ENCODE measurements at regions not wholly inside any gene's neighbourhood (a gene's known extent, or its start where the extent isn't known, plus 50 kb on each side); places are given as distances from the start of the nearest gene placed in this dataset.

DNA sequence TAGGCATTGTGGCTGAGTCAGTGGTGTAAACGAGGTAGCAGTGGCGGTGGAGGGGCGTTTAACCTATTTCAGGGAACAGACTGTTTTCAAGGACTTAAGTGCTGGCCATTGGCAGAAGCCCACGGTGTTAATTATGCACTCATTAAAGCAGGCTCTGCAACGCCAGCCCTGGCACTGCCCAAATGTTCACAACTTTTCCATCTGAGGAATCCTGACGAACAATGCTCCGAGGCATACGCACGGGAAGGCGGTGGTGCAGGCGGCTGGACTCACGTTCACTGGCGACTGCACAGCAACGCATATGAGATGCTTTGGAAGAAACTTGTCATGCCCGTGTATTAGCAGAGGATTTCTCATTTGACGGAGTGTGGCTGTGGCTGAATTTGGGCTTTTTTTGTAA is 70.6 kb upstream of the SLC24A4 start:
- no peak overlapping the region for H3K4me3 ChIP-seq (ENCODE audit: low read depth in 1 of 2, low read length in 2 of 2)
- no peaks in the 10 kb centered on the region for H3K79me2 ChIP-seq (ENCODE audit: insufficient read depth, low read length)
- no peak for ATAC-seq (ENCODE audit: insufficient read depth, low read depth)
- no peaks in the 10 kb centered on the region for H3K4me1 ChIP-seq (ENCODE audit: insufficient read depth, low read length)
- no peaks in the 10 kb centered on the region for H3K27me3 ChIP-seq (ENCODE audit: insufficient read depth, low read length, poor library complexity)
- no peak for DNase-seq
- no peak overlapping the region for H3K9ac ChIP-seq (ENCODE audit: low read depth, low read length)
- no peak overlapping the region for H3K27ac ChIP-seq (ENCODE audit: low read length)
- no peaks in the 10 kb centered on the region for H3K9me3 ChIP-seq (ENCODE audit: insufficient read depth, low read length, severe bottlenecking)
- no peak overlapping the region for H2AFZ ChIP-seq (ENCODE audit: low read depth, low read length)
- TF ChIP-seq EZH2 (IDR thresholded peaks at IDR 0.05; ENCODE audit: borderline replicate concordance, low read depth, low read length, severe bottlenecking) = no peak
- TF ChIP-seq, protein P1, sequence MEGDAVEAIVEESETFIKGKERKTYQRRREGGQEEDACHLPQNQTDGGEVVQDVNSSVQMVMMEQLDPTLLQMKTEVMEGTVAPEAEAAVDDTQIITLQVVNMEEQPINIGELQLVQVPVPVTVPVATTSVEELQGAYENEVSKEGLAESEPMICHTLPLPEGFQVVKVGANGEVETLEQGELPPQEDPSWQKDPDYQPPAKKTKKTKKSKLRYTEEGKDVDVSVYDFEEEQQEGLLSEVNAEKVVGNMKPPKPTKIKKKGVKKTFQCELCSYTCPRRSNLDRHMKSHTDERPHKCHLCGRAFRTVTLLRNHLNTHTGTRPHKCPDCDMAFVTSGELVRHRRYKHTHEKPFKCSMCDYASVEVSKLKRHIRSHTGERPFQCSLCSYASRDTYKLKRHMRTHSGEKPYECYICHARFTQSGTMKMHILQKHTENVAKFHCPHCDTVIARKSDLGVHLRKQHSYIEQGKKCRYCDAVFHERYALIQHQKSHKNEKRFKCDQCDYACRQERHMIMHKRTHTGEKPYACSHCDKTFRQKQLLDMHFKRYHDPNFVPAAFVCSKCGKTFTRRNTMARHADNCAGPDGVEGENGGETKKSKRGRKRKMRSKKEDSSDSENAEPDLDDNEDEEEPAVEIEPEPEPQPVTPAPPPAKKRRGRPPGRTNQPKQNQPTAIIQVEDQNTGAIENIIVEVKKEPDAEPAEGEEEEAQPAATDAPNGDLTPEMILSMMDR (IDR thresholded peaks at IDR 0.05; ENCODE audit: borderline replicate concordance, extremely low read depth, low read length, poor library complexity, severe bottlenecking) = no peak
- H3K36me3 ChIP-seq (ENCODE audit: insufficient read depth, low read length) = no peaks in the 10 kb centered on the region
- H4K20me1 ChIP-seq (ENCODE audit: insufficient read depth, low read length) = no peaks in the 10 kb centered on the region
- H3K4me2 ChIP-seq (ENCODE audit: insufficient read depth, low read length) = no peak overlapping the region

DNA sequence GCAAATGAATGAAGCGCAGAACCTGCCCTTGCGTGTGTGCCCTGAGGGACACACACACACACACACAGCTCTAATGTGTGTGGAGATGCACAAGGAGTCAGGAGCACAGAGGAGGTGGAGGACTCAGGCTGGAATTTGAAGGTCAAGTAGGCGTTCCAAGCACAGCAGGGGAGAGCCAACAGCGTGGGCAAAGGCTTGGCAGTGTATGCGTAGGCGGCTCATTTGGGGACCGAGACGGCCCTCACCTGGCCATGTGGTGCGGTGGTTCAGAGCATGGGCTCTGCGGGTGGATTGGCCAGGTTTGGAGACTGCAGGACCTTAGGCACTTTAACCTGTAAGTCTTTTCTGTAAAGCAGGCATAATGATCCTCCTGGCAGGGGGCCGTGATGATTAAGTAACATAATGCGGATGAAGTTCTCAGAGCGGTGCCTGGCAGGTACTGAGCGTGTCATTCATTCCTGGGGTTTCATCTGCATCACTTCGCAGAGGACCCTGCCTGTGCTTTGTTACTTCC is 69.5 kb upstream of the SLC24A4 start:
- Histone ChIP-seq H3K36me3 (ENCODE audit: insufficient read depth, low read length) (no peaks in the 10 kb centered on the region), H3K4me3 (ENCODE audit: low read depth in 1 of 2, low read length in 2 of 2) (no peak overlapping the region), H4K20me1 (ENCODE audit: insufficient read depth, low read length) (no peaks in the 10 kb centered on the region), H3K4me2 (ENCODE audit: insufficient read depth, low read length) (no peak overlapping the region), H3K27ac (ENCODE audit: low read length) (no peak overlapping the region), H3K4me1 (ENCODE audit: insufficient read depth, low read length) (no peaks in the 10 kb centered on the region), H2AFZ (ENCODE audit: low read depth, low read length) (no peak overlapping the region), H3K27me3 (ENCODE audit: insufficient read depth, low read length, poor library complexity) (no peaks in the 10 kb centered on the region), H3K9ac (ENCODE audit: low read depth, low read length) (no peak overlapping the region), H3K79me2 (ENCODE audit: insufficient read depth, low read length) (no peaks in the 10 kb centered on the region), H3K9me3 (ENCODE audit: insufficient read depth, low read length, severe bottlenecking) (no peaks in the 10 kb centered on the region)
- TF ChIP-seq, protein P1 (IDR thresholded peaks at IDR 0.05; ENCODE audit: borderline replicate concordance, extremely low read depth, low read length, poor library complexity, severe bottlenecking) = no peak
- TF ChIP-seq EZH2 (IDR thresholded peaks at IDR 0.05; ENCODE audit: borderline replicate concordance, low read depth, low read length, severe bottlenecking) = no peak
- DNase-seq (no peak), ATAC-seq (ENCODE audit: insufficient read depth, low read depth) (no peak; the same call in 2 of the 3 replicates)

DNA sequence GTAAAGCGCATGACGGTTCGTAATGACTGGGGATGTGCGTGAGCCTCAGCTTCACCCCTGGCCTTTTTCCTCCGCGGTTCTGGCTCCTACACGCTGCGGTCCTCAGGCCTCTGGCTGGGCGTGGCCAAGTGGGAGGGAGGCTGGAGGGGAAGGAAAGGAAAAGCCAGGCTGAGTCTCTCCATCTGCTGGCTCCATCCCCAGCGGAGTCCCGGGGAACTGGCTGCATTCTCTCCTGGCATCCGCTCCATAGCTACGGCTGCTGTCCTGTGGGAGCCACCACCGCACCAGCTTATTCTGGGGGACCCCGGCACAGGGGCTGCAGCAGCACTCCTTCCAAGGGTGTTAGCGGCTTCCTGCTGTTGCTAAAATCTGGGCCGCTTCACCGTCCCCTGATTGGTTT is 68.2 kb upstream of the SLC24A4 start:
- Histone ChIP-seq H4K20me1 (ENCODE audit: insufficient read depth, low read length) (no peaks in the 10 kb centered on the region), H3K4me1 (ENCODE audit: insufficient read depth, low read length) (no peaks in the 10 kb centered on the region), H3K9ac (ENCODE audit: low read depth, low read length) (no peak overlapping the region), H3K36me3 (ENCODE audit: insufficient read depth, low read length) (no peaks in the 10 kb centered on the region), H3K79me2 (ENCODE audit: insufficient read depth, low read length) (no peaks in the 10 kb centered on the region), H3K27ac (ENCODE audit: low read length) (no peak overlapping the region), H3K4me2 (ENCODE audit: insufficient read depth, low read length) (no peak overlapping the region), H3K27me3 (ENCODE audit: insufficient read depth, low read length, poor library complexity) (no peaks in the 10 kb centered on the region), H3K9me3 (ENCODE audit: insufficient read depth, low read length, severe bottlenecking) (no peaks in the 10 kb centered on the region), H2AFZ (ENCODE audit: low read depth, low read length) (no peak overlapping the region), H3K4me3 (ENCODE audit: low read depth in 1 of 2, low read length in 2 of 2) (no peak overlapping the region)
- TF ChIP-seq EZH2 (IDR thresholded peaks at IDR 0.05; ENCODE audit: borderline replicate concordance, low read depth, low read length, severe bottlenecking) = no peak
- TF ChIP-seq, protein P1 (IDR thresholded peaks at IDR 0.05; ENCODE audit: borderline replicate concordance, extremely low read depth, low read length, poor library complexity, severe bottlenecking) = no peak
- no peak for DNase-seq
- ATAC-seq (ENCODE audit: insufficient read depth, low read depth) = no peak

DNA sequence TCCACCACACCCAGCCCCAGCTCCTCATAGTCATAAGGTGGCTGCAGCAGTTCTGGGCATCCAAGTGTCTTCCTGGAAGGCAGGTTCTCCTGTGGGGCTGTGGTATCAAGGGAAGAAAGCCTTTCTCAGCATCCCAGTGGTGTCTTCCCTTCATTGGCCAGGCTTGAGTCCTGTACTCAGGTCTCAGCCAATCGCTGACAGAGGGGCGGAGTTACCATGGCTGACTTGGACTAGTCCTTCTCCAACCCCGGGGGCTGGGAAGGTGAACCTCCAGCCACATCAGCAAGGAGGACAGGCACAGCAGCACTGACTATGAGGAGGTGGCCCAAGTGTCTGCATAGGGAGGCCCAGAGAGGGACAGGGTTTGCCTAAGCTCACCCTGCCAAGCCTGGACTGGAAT is 64.0 kb upstream of the SLC24A4 start:
- Histone ChIP-seq H3K79me2 (ENCODE audit: insufficient read depth, low read length) (no peaks in the 10 kb centered on the region), H3K27ac (ENCODE audit: low read length) (no peak overlapping the region), H2AFZ (ENCODE audit: low read depth, low read length) (no peak overlapping the region), H3K9me3 (ENCODE audit: insufficient read depth, low read length, severe bottlenecking) (no peaks in the 10 kb centered on the region), H3K9ac (ENCODE audit: low read depth, low read length) (no peak overlapping the region), H3K36me3 (ENCODE audit: insufficient read depth, low read length) (no peaks in the 10 kb centered on the region), H3K27me3 (ENCODE audit: insufficient read depth, low read length, poor library complexity) (peaks cover 4% of the 10 kb centered on the region), H3K4me3 (ENCODE audit: low read depth in 1 of 2, low read length in 2 of 2) (no peak overlapping the region), H4K20me1 (ENCODE audit: insufficient read depth, low read length) (no peaks in the 10 kb centered on the region), H3K4me1 (ENCODE audit: insufficient read depth, low read length) (no peaks in the 10 kb centered on the region), H3K4me2 (ENCODE audit: insufficient read depth, low read length) (no peak overlapping the region)
- TF ChIP-seq, protein P1 (IDR thresholded peaks at IDR 0.05; ENCODE audit: borderline replicate concordance, extremely low read depth, low read length, poor library complexity, severe bottlenecking) = no peak
- no peak for TF ChIP-seq EZH2 (IDR thresholded peaks at IDR 0.05; ENCODE audit: borderline replicate concordance, low read depth, low read length, severe bottlenecking)
- 0 out of 3 replicates have a peak, but pooled peaks have one; percentile 40 for ATAC-seq (ENCODE audit: insufficient read depth, low read depth)
- peak; percentile 9 for DNase-seq
